ENCODE measurements at regions not wholly inside any gene's neighbourhood (a gene's known extent, or its start where the extent isn't known, plus 50 kb on each side); places are given as distances from the start of the nearest gene placed in this dataset.
"Not testable (repeated sequence)": the region's sequence is repeated elsewhere in the genome, so short reads cannot be mapped to it uniquely, and the experiment has no call there.

DNA sequence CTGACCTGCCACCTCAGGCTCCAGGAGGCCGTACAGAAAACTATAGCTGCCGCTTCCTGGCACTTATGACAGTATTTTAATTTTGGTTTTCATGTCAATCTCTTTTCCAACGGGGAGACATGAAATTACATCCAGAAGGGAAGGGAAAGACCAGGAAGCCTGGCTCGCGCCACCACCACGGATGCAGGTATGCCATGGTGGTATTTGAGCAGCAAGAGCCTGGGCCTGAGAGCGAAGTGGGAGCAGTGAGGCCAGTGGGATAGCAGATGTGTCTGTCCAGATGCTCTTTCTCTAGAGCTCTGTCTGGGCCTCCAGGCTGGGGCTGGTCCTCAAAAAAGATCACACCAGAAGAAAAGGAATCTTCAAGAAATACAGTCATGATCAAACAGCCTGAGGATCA, 82.5 kb upstream of the CPEB2 start:
- TF ChIP-seq, protein P1, sequence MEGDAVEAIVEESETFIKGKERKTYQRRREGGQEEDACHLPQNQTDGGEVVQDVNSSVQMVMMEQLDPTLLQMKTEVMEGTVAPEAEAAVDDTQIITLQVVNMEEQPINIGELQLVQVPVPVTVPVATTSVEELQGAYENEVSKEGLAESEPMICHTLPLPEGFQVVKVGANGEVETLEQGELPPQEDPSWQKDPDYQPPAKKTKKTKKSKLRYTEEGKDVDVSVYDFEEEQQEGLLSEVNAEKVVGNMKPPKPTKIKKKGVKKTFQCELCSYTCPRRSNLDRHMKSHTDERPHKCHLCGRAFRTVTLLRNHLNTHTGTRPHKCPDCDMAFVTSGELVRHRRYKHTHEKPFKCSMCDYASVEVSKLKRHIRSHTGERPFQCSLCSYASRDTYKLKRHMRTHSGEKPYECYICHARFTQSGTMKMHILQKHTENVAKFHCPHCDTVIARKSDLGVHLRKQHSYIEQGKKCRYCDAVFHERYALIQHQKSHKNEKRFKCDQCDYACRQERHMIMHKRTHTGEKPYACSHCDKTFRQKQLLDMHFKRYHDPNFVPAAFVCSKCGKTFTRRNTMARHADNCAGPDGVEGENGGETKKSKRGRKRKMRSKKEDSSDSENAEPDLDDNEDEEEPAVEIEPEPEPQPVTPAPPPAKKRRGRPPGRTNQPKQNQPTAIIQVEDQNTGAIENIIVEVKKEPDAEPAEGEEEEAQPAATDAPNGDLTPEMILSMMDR (IDR thresholded peaks at IDR 0.05): no peak
- Histone ChIP-seq H2AFZ (no peak overlapping the region), H3K4me3 (ENCODE audit: low read depth, low read length) (no peak overlapping the region), H3K27me3 (ENCODE audit: control insufficient read depth, insufficient read depth, low read length) (no peaks in the 10 kb centered on the region), H3K4me1 (no peaks in the 10 kb centered on the region), H3K79me2 (no peaks in the 10 kb centered on the region), H3K4me2 (ENCODE audit: low read length) (no peak overlapping the region), H3K9me3 (ENCODE audit: control insufficient read depth, low read length) (no peaks in the 10 kb centered on the region), H3K27ac (no peak overlapping the region), H3K9ac (no peak overlapping the region), H3K36me3 (ENCODE audit: control insufficient read depth, insufficient read depth, low read length) (no peaks in the 10 kb centered on the region)

DNA sequence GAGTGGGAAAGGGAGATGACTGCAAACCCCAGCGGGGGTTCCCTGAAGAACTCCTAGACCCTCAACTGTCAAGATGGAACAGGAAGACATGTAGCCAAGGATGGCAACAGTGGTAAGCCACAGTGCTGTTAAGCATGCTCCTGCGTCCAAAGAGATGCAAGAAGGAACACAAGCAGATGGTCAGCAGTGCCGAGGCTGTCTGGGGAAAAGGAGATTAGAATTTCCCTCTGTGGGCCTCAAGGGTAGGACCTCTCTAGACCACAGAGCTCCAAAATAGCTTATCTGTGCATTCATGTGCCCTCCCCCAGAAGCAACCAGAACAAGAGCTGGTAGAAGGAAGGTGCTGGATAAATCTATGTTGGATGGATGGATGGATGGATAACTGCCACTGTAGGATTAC, 82.0 kb upstream of the CPEB2 start:
- Histone ChIP-seq H3K9ac (no peak overlapping the region), H3K27ac (no peak overlapping the region), H3K36me3 (ENCODE audit: control insufficient read depth, insufficient read depth, low read length) (no peaks in the 10 kb centered on the region), H3K4me1 (no peaks in the 10 kb centered on the region), H3K4me3 (ENCODE audit: low read depth, low read length) (no peak overlapping the region), H2AFZ (no peak overlapping the region), H3K9me3 (ENCODE audit: control insufficient read depth, low read length) (no peaks in the 10 kb centered on the region), H3K79me2 (no peaks in the 10 kb centered on the region), H3K4me2 (ENCODE audit: low read length) (no peak overlapping the region), H3K27me3 (ENCODE audit: control insufficient read depth, insufficient read depth, low read length) (no peaks in the 10 kb centered on the region)
- TF ChIP-seq, protein P1 (IDR thresholded peaks at IDR 0.05): no peak

DNA sequence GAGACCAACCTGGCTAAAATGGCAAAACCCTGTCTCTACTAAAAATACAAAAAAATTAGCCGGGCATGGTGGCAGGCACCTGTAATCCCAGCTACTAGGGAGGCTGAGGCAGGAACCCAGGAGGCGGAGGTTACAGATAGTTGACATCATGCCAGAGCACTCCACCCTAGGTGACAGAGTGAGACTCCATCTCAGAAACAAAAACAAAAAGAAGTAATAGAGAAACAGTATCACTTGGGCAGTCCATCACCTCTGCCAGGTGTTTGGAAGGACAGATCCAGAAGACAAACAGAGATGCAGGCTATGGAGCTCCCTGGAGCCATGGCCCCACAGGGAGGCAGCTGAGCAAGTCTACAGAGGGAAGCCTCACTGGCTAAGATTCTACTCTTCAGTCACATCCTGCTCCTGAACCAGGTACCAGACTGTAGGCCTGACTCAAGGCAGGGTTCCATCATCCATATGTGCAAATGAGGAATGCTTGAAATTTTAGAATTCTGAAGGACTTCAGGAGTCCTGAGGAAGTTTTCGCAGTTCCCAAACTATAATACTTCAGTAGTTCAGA, 81.4 kb upstream of the CPEB2 start:
- TF ChIP-seq, protein P1 (IDR thresholded peaks at IDR 0.05): no peak
- Histone ChIP-seq H3K4me3 (ENCODE audit: low read depth, low read length) (no peak overlapping the region), H3K36me3 (ENCODE audit: control insufficient read depth, insufficient read depth, low read length) (no peaks in the 10 kb centered on the region), H3K9me3 (ENCODE audit: control insufficient read depth, low read length) (no peaks in the 10 kb centered on the region), H3K27ac (no peak overlapping the region), H3K9ac (no peak overlapping the region), H3K79me2 (no peaks in the 10 kb centered on the region), H2AFZ (no peak overlapping the region), H3K27me3 (ENCODE audit: control insufficient read depth, insufficient read depth, low read length) (no peaks in the 10 kb centered on the region), H3K4me2 (ENCODE audit: low read length) (no peak overlapping the region), H3K4me1 (no peaks in the 10 kb centered on the region)

DNA sequence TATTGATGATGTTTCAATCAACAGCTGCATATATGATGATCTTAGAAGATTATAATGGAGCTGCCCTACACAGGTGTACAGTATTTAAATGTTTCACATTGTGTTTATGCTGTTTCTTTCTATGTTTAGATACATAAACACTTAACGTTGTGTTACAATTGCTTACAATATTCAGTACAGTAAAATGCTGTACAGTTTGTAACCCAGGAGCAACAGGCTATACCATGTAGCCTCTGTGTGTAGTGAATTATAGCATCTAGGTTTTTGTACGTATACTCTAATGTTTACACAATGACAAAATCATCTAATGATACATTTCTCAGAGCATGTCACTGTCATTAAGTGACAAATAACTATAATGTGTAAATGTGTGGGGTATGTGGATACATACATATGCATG, 80.5 kb upstream of the CPEB2 start:
- H3K27me3 ChIP-seq (ENCODE audit: control insufficient read depth, insufficient read depth, low read length); H3K4me1 ChIP-seq; H3K9me3 ChIP-seq (ENCODE audit: control insufficient read depth, low read length); H3K36me3 ChIP-seq (ENCODE audit: control insufficient read depth, insufficient read depth, low read length); H2AFZ ChIP-seq; H3K4me2 ChIP-seq (ENCODE audit: low read length); H3K79me2 ChIP-seq; H3K9ac ChIP-seq; H3K27ac ChIP-seq; H3K4me3 ChIP-seq (ENCODE audit: low read depth, low read length): not testable (repeated sequence)

DNA sequence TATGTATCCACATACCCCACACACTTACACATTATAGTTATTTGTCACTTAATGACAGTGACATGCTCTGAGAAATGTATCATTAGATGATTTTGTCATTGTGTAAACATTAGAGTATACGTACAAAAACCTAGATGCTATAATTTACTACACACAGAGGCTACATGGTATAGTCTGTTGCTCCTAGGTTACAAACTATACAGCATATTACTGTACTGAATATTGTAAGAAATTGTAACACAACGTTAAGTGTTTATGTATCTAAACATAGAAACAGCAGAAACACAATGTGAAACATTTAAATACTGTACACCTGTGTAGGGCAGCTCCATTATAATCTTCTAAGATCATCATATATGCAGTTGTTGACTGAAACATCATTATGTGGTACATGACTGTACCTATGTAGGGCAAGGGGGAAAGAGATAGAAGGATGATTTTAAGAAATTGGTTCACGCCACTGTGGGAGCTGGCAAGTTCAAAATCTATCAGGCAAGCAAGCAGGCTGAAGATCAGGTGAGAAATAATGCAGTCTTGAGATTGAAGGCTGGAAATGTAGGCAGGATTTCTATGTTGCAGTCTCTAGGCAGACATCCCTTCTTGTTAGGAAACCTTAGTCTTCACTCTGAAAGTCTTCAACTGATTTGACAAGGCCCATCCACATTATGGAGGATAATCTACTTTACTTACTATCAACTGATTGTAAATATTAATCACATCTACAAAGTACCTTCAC, 78.0 kb upstream of the CPEB2 start:
- H3K27ac ChIP-seq: no peak overlapping the region
- no peak overlapping the region for H2AFZ ChIP-seq
- H3K36me3 ChIP-seq (ENCODE audit: control insufficient read depth, insufficient read depth, low read length): no peaks in the 10 kb centered on the region
- TF ChIP-seq, protein P1 (IDR thresholded peaks at IDR 0.05): no peak
- no peaks in the 10 kb centered on the region for H3K4me1 ChIP-seq
- H3K27me3 ChIP-seq (ENCODE audit: control insufficient read depth, insufficient read depth, low read length): no peaks in the 10 kb centered on the region
- H3K79me2 ChIP-seq: no peaks in the 10 kb centered on the region
- H3K9ac ChIP-seq: no peak overlapping the region
- H3K9me3 ChIP-seq (ENCODE audit: control insufficient read depth, low read length): no peaks in the 10 kb centered on the region
- H3K4me2 ChIP-seq (ENCODE audit: low read length): no peak overlapping the region
- H3K4me3 ChIP-seq (ENCODE audit: low read depth, low read length): no peak overlapping the region
